NCI-H774 (cell line): ENCODE measurements at regions not wholly inside any gene's neighbourhood (a gene's known extent, or its start where the extent isn't known, plus 50 kb on each side); places are given as distances from the start of the nearest gene placed in this dataset.

ENCODE experiments used
- DNase-seq: peaks from one replicate; lab custom pipeline; 2025; lab: John Stamatoyannopoulos, UW

DNA sequence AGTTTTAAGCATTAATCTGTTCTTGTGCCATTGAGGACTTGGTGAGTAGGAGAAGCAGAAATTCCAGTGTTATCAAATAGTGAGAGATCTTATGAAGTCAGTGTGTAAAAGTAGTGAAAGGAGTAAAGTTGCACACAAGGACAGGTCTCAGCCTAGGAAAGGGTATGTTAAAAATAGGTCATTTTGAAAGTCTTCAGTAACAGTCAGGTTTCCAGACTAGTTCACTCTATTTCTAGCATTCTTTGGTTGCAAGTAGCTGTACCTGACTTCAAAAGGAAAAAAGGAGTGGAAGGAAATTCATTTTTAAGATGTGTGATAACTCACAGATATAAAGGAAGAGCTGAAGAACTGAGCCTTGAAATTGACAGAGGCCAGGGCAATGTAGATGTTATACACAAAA, 250.1 kb upstream of the SATB1 start:
- DNase-seq = no peak

GRCh38 chr3:18672561-18672960, 247.4 kb upstream of the SATB1 start:
- no peak for DNase-seq

GRCh38 chr3:18670759-18671158, 245.6 kb upstream of the SATB1 start:
- no peak for DNase-seq

DNA sequence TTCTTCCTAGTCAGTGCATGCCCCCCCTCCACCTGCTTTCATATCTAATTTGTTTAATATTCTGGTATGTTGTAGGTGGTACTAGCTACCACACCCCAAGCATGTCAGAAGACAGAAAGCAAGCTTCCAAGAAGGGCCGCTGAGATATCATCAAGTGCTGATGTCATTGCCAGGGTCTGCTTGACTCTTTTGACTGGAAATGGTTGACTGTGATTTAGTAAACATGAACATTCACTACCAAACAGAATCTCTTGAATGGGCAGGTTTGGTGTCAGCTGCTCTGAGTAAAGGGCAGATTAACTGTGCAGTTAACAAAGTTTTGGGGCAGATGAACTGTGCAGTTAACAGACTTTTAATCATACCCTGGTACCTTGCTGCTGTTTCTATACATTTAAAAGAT, 244.2 kb upstream of the SATB1 start:
- DNase-seq = no peak

DNA sequence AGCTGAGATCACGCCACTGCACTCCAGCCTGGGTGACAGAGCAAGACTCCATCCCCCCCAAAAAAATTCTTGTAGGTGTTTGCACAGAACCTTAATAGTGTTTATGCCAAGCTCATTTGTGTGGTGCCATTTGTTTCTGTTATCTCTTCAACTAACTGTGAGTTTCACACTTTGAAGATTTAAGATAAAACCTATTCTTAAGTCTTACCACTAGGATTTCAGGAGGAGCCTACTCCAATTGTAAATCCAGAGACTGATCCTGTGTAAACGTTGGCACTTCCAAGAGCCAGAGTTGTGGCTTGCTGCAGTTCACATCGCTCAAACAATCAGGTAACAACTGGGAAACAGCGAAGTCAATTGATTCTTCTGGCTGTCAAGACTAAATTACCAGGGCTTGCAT, 242.4 kb upstream of the SATB1 start:
- no peak for DNase-seq

DNA sequence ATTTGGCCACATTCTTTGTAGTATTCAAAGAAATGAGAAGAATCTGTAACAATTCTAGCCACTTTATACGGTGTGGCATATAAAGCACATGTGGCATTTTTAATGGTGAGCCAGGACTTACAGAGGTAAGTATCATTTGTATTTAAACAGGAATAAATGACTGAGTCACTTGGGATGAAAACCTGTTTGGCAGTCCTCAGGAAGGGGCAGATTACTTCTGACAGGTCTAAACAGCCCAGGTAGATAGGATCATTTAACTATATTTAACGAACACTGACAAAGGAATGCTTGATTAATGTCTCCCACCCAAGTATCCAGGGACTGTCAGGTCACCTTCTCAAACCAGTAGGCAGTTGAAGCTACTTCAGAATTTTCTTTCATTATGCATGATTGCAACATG, 241.5 kb upstream of the SATB1 start:
- DNase-seq = no peak

DNA sequence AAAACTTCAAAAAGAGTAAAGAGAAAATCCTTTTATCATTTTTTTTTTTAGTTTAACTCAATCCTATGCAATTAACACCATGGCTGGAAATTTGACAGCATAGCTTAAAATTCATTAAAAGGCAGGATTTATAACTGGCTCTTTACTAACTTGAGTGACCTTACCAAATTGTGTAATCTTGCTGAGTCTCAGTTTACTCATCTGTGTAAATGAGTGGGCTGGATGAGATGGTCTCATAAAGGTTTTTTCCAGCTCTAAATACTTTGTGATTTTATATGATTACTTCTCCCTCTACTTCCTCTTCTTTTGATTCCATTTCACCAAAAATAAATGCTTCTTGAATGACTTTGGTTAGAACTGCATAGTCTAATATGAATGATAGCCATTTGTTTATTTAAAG, 234.9 kb upstream of the SATB1 start:
- no peak for DNase-seq

- DNase-seq = no peak
Measured at GRCh38 chr3:18657858-18658820, 233.0 kb upstream of the SATB1 start.

DNA sequence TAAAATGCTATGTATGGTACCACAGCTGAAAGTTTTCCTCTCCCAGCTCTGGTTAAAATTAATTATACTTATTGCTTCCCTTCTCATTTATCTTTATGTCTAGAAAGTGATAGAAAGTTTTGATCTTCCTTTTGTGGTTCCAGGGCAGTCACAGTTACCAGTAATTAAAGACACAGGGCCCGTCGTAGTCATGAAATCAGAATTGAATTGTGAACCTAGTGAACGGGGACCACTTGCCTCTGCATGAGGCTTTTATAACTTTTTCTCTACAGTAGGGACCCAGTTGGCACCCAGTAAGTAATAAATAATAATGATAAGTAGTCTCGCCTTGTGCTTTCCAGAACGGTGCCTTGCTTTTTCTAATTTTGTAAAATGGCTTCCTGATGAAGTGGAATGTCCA, 231.7 kb upstream of the SATB1 start:
- DNase-seq = no peak

DNA sequence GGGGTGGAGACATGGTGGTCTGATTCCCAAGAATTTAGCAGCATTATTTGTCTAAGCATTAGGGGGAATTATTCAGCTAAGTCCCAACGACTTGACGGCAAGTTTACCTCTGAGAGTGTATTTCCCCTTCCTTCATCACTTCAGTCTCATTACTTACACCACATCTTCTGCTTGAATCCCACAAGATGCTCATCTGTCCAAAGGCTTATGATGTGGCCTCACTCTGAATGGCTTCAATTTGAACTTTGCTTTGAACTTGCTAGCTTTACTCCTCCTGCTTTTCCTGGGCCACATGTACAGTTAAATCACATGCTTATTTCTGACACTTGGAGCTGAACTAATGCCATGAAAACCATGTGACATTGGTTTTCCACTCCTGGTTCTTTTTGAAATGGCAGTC, 231.3 kb upstream of the SATB1 start:
- no peak for DNase-seq

GRCh38 chr3:18655827-18656226, 230.7 kb upstream of the SATB1 start:
- DNase-seq = no peak

- DNase-seq = no peak
Measured at GRCh38 chr3:18652781-18653180, 227.6 kb upstream of the SATB1 start.

- no peak for DNase-seq
Measured at GRCh38 chr3:18650731-18651130, 225.6 kb upstream of the SATB1 start.

- no peak for DNase-seq
Measured at GRCh38 chr3:18649666-18650363, 224.7 kb upstream of the SATB1 start.

DNA sequence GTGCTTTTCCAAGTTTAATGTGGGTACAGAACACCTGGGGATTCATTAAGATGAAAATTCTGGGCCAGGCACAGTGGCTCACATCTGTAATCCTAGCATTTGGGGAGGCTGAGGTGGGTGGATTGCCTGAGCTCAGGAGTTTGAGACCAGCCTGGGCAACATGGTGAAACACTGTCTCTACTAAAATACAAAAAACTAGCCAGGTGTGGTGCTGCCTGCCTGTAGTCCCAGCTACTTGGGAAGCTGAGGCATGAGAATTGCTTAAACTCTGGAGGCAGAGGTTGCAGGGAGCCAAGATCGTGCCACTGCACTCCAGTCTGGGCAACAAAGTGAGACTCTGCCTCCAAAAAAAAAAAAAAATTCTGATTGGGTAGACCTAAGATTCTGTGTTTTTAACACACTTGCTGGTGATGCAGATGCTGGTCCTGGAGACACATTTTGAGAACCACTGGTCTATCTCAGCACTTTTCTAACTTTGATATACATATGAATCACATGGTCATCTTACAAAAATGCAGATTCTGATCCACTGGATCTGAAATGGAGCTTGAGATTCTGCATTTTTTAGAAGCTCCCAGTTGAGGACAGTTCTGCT, 223.8 kb upstream of the SATB1 start:
- no peak for DNase-seq

GRCh38 chr3:18648159-18648558, 223.0 kb upstream of the SATB1 start:
- DNase-seq = no peak

- no peak for DNase-seq
Measured at GRCh38 chr3:18645619-18646018, 220.5 kb upstream of the SATB1 start.

GRCh38 chr3:18643281-18643680, 218.1 kb upstream of the SATB1 start:
- DNase-seq = no peak

GRCh38 chr3:18641916-18642315, 216.8 kb upstream of the SATB1 start:
- DNase-seq = peak; percentile 49

- no peak for DNase-seq
Measured at GRCh38 chr3:18635215-18635614, 210.1 kb upstream of the SATB1 start.

DNA sequence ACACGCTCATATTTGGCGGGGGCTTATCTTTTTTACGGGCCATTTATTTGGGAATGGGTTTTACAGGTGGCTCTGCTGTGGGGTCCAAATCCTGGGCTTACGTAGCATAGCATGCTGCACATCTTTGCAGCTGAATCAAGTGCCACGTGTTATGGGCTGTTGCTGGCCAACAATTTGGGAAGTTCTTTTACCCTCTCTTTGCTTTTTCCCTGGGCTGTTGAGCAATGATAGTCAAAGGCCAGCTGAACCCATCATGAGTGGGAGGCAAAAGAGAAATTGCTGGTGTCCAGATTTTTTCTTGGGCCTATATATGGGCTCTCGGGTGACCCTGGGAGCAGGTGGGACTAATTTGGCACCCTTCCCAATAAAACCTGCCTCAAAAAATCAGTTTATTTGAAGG, 209.3 kb upstream of the SATB1 start:
- DNase-seq = no peak

GRCh38 chr3:18633002-18633401, 207.9 kb upstream of the SATB1 start:
- DNase-seq = no peak

DNA sequence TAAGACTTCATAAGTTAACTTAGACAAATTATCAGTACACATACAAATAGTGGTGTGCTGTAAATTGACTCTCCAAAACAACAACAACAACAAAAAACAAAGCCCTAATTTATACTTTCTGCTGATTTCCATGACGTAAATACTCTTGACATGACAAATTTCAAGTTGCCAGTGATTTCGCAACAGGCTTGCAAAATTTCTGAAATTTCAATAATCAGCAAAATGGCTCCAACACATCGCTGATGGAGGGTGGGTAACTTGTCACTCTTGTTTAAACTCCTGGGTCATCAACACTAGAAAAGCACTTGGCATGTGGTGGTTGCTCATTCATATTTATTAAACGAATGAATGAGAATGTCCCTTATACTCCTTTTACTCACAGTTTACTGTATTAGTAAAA, 205.2 kb upstream of the SATB1 start:
- no peak for DNase-seq
